ENCODE measurements at regions not wholly inside any gene's neighbourhood (a gene's known extent, or its start where the extent isn't known, plus 50 kb on each side); places are given as distances from the start of the nearest gene placed in this dataset.

DNA sequence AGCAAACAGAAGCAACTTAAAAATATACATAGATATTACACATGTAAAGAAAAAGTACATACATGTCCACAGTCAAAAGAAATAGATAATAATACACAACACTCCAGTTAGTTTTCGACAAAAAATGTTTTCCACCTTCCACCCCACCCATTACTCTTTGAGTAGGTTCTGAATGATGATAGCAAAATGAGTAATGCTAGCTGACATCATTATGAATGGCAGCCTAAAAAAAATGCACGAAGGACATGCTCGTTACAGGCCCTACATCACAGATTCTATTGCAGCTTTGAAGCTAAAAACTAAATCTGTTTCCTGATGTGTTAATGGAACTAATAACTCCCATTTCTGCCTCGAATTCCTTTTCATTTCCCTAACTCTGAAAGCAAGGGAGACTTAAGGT, 578.7 kb upstream of the NETO1 start:
- DNase-seq (ENCODE audit: extremely low read depth, low read depth) = no peak
- TF ChIP-seq, protein P1, sequence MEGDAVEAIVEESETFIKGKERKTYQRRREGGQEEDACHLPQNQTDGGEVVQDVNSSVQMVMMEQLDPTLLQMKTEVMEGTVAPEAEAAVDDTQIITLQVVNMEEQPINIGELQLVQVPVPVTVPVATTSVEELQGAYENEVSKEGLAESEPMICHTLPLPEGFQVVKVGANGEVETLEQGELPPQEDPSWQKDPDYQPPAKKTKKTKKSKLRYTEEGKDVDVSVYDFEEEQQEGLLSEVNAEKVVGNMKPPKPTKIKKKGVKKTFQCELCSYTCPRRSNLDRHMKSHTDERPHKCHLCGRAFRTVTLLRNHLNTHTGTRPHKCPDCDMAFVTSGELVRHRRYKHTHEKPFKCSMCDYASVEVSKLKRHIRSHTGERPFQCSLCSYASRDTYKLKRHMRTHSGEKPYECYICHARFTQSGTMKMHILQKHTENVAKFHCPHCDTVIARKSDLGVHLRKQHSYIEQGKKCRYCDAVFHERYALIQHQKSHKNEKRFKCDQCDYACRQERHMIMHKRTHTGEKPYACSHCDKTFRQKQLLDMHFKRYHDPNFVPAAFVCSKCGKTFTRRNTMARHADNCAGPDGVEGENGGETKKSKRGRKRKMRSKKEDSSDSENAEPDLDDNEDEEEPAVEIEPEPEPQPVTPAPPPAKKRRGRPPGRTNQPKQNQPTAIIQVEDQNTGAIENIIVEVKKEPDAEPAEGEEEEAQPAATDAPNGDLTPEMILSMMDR (IDR thresholded peaks at IDR 0.05; ENCODE audit: low read depth, low read length) = no peak

DNA sequence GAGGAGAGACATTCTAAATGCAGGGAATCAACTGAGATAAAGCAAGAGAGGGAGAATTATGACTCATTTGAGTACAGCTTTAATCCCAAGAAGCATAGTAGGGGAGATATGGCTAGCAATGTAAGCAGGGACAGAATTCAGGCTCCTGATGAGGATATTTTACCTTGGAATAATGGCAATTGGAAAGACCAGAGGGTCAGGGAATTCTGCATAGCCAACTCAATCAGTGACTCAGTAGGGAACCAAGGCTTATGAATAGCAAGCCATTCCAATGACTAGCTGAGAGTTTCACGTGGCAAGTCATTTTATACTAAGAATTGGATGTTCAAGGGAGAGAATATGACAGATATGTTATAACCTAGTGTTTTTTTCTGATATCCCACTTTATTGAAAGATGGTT, 563.8 kb upstream of the NETO1 start:
- no peak for DNase-seq (ENCODE audit: extremely low read depth, low read depth)
- TF ChIP-seq, protein P1 (IDR thresholded peaks at IDR 0.05; ENCODE audit: low read depth, low read length) = no peak

DNA sequence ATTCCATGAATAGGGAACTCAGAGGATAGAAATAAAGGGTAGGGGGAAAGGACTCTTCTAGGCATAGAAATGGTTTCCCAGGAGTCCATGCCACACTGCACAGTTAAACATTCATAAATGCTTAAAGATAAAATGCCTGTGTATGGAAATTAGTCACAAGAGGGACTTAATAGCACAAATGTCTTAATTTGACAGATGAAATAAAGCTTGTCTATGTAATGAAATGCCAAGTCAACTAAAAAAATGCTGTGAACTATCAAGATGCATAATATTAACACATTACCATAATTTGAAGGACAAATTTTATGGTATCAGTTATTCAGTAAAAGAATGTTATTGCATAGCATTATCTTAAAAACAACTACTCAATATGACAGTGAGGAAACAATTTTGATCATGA, 553.2 kb upstream of the NETO1 start:
- TF ChIP-seq, protein P1 (IDR thresholded peaks at IDR 0.05; ENCODE audit: low read depth, low read length) = no peak
- DNase-seq (ENCODE audit: extremely low read depth, low read depth) = no peak

DNA sequence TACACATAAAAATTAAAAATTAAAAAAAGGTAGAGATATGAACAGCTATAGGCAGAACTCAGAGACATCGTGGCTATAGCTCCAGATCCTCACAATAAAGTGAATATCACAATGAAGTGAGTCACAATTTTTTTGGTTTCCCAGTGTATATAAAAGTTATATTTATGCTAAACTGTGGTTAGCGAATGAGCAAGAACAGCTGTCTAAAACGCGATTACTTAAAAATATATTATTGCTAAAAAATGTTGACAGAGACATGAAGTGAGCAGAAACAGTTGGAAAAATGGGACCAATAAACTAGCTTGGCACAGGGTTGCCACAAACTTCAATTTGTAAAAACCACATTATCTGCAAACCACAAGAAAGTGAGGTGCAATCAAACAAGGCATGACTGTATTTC, 551.7 kb upstream of the NETO1 start:
- no peak for DNase-seq (ENCODE audit: extremely low read depth, low read depth)
- TF ChIP-seq, protein P1 (IDR thresholded peaks at IDR 0.05; ENCODE audit: low read depth, low read length) = no peak

DNA sequence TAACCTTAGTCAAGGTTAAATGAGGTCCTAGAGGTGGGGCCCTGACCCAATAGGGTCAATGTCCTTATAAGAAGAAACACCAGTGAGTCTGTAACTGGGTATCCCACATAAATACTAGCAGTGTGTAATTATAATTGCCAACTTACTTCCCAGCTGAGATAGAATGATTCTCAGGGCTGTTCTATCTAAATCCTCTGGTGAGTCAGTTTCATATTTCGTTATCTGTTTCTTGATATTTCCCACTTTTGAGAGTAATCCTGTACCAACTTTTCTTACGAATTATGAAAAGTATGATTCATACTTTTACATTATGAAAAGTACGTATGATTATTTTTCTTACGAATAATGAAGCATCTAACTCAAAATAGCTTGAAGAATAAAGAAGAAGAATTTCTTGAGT, 546.8 kb upstream of the NETO1 start:
- DNase-seq (ENCODE audit: extremely low read depth, low read depth) = no peak
- TF ChIP-seq, protein P1 (IDR thresholded peaks at IDR 0.05; ENCODE audit: low read depth, low read length) = no peak

DNA sequence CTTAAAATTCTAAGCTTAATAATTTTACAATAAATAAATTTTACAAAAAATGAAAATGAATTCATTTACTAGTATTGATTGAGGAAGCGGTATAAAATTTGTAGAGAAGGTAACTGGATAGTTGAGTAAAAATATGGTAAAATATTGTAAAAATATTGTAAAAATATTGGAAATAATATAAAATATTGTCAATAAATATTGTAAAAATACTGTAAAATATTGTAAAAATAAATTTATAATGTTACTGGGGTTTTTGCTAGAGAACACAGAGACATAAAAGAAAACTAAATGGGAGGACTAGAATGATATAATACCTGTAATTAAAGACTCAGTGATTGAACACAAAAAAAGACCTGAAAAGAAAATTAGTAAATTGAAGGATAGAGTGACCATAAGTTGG, 546.3 kb upstream of the NETO1 start:
- TF ChIP-seq, protein P1 (IDR thresholded peaks at IDR 0.05; ENCODE audit: low read depth, low read length) = no peak
- no peak for DNase-seq (ENCODE audit: extremely low read depth, low read depth)

DNA sequence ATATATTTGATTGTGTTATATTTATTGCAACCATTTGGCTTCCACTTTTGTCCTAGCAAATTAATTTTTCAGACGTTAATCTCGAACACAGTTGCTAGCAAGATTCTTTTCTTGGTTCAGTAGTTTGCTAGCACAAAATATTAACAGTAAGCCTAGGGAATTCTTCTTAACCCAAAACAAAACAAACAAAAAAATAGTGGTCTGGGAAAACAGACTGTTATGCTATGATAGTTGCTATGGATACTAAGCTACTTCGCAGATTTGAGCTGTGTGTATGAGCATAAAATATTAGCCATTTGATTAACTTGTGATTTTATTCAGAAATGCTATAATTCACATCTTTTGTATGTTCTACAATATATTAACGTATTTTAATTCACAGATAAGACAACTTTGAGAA, 541.5 kb upstream of the NETO1 start:
- no peak for DNase-seq (ENCODE audit: extremely low read depth, low read depth)
- TF ChIP-seq, protein P1 (IDR thresholded peaks at IDR 0.05; ENCODE audit: low read depth, low read length) = no peak
